RWPE2 (cell line): ENCODE measurements at regions not wholly inside any gene's neighbourhood (a gene's known extent, or its start where the extent isn't known, plus 50 kb on each side); places are given as distances from the start of the nearest gene placed in this dataset.

Source experiments
- ATAC-seq: fragments of 200-7000 bp; cut with Tn5 transposase; 3 replicates; pipeline ENCODE4 v1.9.1; 2021; ENCODE audit warnings: low read depth
- DNase-seq: peaks from one replicate; pipeline ENCODE4 v3.0.0-alpha.2; 2020; ENCODE audit warnings: low spot score
- H3K27ac ChIP-seq: fragments of 450-650 bp; 2 replicates; pipeline ENCODE4 v1.5.1; 2017; ENCODE audit warnings: mild to moderate bottlenecking; ENCODE audit not compliant: poor library complexity, severe bottlenecking
- H3K27me3 ChIP-seq: fragments of 250-450 bp; sonication (Bioruptor Pico); 2 replicates; pipeline ENCODE4 v1.5.1; 2021; ENCODE audit warnings: mild to moderate bottlenecking, moderate library complexity; ENCODE audit not compliant: insufficient read depth, poor library complexity, severe bottlenecking
- H3K36me3 ChIP-seq: fragments of 250-450 bp; sonication (Bioruptor Pico); 2 replicates; pipeline ENCODE4 v1.5.1; 2020; ENCODE audit warnings: low read depth, mild to moderate bottlenecking, moderate library complexity
- H3K4me1 ChIP-seq: fragments of 250-450 bp; sonication (Bioruptor Pico); 2 replicates; pipeline ENCODE4 v1.5.1; 2021; ENCODE audit warnings: mild to moderate bottlenecking, moderate library complexity; ENCODE audit not compliant: insufficient read depth, poor library complexity, severe bottlenecking
- H3K4me3 ChIP-seq: fragments of 250-450 bp; sonication (Bioruptor Pico); 2 replicates; pipeline ENCODE4 v1.5.1; 2021; ENCODE audit warnings: mild to moderate bottlenecking, moderate library complexity; ENCODE audit not compliant: severe bottlenecking
- H3K9me3 ChIP-seq: fragments of 250-450 bp; sonication (Bioruptor Pico); 2 replicates; pipeline ENCODE4 v1.5.1; 2021; ENCODE audit warnings: mild to moderate bottlenecking, moderate library complexity; ENCODE audit not compliant: severe bottlenecking
- TF ChIP-seq, protein P1 (sequence below): fragments of 450-650 bp; IDR thresholded peaks from one replicate; pipeline ENCODE4 v1.5.1; 2017; ENCODE audit warnings: mild to moderate bottlenecking, moderate library complexity; ENCODE audit not compliant: poor library complexity, severe bottlenecking

DNA sequence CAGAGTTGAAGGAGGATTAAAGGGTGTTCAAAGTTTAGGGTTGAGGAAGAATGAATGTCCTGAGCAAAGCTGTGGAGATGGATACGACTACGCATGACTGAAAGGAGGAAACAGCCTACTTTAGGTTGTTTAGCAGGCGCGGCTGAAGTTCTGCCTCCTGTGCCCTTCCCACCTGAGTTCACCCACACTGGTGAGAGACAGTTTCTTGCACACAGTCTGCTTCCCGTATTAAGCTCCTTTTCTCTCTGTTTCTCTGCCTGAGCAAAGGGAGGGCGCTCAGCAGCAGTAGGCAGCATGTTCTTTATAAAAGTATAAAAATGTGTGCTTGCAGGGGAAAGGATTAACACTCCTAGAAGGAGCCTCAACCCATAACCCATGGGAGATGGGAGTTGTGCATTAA is 224.0 kb upstream of the SMARCA2 start:
- H3K27me3 ChIP-seq: peaks cover 4% of the 10 kb centered on the region
- TF ChIP-seq, protein P1, sequence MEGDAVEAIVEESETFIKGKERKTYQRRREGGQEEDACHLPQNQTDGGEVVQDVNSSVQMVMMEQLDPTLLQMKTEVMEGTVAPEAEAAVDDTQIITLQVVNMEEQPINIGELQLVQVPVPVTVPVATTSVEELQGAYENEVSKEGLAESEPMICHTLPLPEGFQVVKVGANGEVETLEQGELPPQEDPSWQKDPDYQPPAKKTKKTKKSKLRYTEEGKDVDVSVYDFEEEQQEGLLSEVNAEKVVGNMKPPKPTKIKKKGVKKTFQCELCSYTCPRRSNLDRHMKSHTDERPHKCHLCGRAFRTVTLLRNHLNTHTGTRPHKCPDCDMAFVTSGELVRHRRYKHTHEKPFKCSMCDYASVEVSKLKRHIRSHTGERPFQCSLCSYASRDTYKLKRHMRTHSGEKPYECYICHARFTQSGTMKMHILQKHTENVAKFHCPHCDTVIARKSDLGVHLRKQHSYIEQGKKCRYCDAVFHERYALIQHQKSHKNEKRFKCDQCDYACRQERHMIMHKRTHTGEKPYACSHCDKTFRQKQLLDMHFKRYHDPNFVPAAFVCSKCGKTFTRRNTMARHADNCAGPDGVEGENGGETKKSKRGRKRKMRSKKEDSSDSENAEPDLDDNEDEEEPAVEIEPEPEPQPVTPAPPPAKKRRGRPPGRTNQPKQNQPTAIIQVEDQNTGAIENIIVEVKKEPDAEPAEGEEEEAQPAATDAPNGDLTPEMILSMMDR: no peak
- ATAC-seq (no peak), DNase-seq (no peak)
- H3K27ac ChIP-seq: no peak overlapping the region
- no peaks in the 10 kb centered on the region for H3K9me3 ChIP-seq
- no peaks in the 10 kb centered on the region for H3K36me3 ChIP-seq
- H3K4me3 ChIP-seq: no peak overlapping the region
- no peaks in the 10 kb centered on the region for H3K4me1 ChIP-seq

DNA sequence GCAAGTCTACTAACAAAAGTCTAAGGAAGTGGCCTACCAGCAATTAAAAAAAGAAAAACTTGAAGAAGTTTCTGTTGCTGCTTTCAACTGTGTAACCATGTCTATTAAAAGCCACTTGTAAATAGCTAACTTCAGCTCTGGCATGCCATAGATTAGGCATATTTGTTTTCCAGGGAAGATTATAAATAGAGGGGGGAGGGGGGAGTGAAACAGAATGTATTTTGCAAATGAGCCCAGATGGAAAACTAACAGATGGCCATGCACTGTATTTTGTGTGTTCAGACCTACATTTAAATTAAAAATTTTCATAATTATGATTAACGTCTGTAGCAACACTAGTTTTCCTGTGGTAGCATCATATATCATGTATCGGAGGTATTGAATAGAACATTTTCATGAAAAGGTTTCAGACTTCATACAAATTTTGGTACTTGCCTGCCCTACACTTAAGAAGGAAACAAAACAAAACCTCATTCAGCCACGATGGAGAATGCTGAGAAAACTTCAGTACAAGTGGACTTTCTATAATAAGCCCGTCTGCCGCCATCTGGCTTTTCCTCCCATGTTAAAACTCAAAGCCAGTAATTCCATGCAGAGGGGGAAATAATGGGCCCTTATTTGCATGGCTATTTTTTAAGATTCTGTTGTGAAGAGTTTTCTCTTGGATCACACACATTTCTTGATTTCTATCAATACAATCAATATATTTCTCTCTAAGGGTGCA is 220.4 kb upstream of the SMARCA2 start:
- ATAC-seq: no peak
- Histone ChIP-seq H3K4me1 (no peaks in the 10 kb centered on the region), H3K4me3 (no peak overlapping the region), H3K27me3 (no peaks in the 10 kb centered on the region), H3K9me3 (no peaks in the 10 kb centered on the region), H3K27ac (no peak overlapping the region), H3K36me3 (no peaks in the 10 kb centered on the region)
- TF ChIP-seq, protein P1: no peak
- no peak for DNase-seq

DNA sequence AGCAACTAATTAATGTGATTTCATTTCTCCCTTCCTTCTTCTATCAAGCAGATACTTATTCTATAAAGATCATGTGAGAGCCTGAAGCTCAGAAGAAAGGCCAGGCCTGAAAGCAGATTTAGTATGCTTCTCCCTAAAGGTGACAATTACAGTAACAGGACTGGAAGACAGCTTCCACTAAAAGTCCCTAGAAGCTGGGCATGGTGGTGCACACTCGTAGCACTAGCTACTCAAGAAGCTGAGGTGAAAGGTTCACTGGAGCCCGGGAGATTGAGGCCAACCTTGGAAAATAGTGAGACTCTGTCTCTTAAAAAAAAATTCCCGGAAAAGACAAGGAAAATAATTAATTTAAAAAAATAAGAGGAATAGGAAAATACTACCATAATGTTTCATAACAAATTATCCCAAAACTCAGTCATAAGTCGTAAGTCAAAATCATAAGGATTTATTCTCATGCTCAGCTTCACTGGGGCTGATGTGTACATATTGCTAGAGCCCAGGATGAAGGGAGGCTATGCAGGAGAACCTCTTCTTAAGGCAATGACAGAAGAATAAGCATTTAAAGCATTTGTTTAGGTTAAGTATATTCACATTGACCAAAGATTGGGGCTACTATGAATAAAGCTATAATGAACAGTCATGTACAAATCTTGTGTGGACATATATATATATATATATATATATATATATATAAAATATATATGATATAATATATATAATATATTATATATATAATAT is 210.8 kb upstream of the SMARCA2 start:
- Histone ChIP-seq H3K4me1 (no peaks in the 10 kb centered on the region), H3K4me3 (no peak overlapping the region), H3K27me3 (no peaks in the 10 kb centered on the region), H3K9me3 (no peaks in the 10 kb centered on the region), H3K36me3 (no peaks in the 10 kb centered on the region), H3K27ac (no peak overlapping the region)
- no peak for ATAC-seq
- TF ChIP-seq, protein P1: no peak
- DNase-seq: no peak

DNA sequence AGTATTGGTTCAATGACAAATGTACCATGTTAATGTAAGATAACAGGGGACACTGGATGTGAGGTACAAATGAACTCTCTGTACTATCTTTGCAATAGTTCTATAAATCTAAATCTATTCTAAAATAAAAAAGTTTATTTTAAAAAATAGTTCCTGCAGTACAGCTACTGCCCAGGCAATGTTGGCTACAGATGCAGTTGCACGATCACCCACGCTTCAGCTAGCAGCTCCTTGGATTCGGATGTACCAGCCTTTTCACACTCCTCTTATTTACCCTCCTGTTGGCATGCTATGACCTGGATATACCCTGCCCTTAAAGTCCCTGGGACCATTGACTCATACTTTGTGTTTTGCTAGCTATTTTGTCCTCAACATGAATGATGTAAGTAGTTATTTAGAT is 185.4 kb upstream of the SMARCA2 start:
- TF ChIP-seq, protein P1: no peak
- no peaks in the 10 kb centered on the region for H3K36me3 ChIP-seq

DNA sequence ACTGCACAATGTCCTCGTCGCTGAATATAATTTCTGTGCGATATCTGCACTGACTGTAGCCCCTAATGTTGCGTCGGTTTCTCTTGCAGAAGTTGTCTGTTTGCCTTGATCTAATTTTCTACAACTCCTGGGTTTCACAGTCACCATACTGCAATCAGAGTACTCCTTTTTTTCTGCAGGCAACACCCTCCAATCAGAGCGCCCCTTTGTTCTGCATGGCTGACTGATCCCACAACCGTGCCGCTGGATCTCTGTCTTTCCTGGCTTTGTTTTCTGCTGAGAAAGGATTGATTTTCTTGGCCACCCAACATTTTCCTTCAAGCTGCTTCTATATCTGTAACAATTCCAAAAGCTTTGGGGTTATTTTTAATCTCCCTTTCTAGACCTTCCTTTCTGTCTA is 182.2 kb upstream of the SMARCA2 start:
- no peak for DNase-seq

More for the DNA sequence above, 185.4 kb upstream of the SMARCA2 start:
- no peak overlapping the region for H3K27ac ChIP-seq
- H3K4me1 ChIP-seq: no peaks in the 10 kb centered on the region
- DNase-seq (no peak), ATAC-seq (no peak)
- peaks cover 16% of the 10 kb centered on the region for H3K27me3 ChIP-seq
- H3K9me3 ChIP-seq: no peaks in the 10 kb centered on the region
- H3K4me3 ChIP-seq: no peak overlapping the region

More for the DNA sequence above, 182.2 kb upstream of the SMARCA2 start:
- no peak for ATAC-seq
- Histone ChIP-seq H3K27me3 (peaks cover 3% of the 10 kb centered on the region), H3K27ac (no peak overlapping the region), H3K4me3 (no peak overlapping the region), H3K9me3 (no peaks in the 10 kb centered on the region), H3K36me3 (no peaks in the 10 kb centered on the region), H3K4me1 (no peaks in the 10 kb centered on the region)
- TF ChIP-seq, protein P1: no peak
